NCI-H2107 (cell line): ENCODE measurements at regions not wholly inside any gene's neighbourhood (a gene's known extent, or its start where the extent isn't known, plus 50 kb on each side); places are given as distances from the start of the nearest gene placed in this dataset.
"Not testable (repeated sequence)": the region's sequence is repeated elsewhere in the genome, so short reads cannot be mapped to it uniquely, and the experiment has no call there.

Source experiments
- DNase-seq: peaks from one replicate; lab custom pipeline; 2025; lab: John Stamatoyannopoulos, UW

DNA sequence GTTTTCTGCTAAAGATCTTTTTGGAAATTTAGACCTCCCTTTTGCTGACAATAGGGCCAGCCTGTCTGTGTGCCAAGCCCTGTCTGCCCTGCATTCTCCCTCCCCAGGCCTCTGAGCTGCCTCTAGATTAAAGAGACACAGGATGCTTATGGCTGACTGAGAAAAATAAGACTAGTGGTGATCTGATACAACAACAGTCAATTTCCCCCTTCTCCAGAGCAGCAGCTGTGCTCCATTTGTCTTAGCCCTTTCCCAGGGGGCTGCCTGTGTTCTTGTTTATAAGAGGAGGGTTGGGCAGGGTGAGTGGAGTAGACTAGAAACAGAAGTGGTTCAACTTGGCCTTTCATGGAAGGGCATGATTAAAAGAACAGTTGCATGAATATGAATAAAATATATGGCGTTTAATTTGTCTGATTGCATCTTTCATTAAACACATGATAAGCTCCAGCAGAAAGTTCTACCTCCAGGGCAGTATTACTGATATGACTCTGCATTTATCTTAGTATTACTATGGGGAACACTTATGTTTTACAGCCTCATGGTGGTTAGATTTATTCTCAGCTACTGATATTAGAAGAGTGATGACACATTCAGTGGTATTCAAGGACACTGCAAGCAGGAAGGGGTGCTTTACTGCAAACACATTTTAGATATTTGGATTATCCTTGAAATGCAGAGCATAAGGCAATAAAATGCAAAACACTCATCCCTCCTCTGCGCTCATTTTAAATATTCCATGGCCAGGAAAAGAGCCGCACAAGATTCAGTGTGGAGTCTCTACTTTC, 150.2 kb upstream of the CLEC14A start:
- DNase-seq, result no peak

DNA sequence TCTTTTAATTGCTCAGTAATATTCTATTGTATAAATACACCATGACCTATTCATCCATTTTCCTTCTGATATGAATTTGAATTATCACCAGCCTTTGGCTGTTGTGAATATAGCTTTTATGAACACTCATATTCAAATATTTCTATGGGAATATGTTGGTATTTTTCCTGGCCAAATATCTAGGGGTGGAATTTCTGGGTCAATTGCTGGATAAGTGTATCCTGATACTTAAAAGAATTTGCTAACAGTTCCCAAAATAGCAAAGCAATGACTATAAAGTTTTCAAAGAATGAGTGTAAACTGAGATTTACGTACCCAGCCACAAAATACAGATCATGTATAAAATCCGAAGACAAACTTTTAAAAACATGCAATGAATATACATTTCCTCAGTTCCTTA, 148.7 kb upstream of the CLEC14A start:
- DNase-seq, result no peak

DNA sequence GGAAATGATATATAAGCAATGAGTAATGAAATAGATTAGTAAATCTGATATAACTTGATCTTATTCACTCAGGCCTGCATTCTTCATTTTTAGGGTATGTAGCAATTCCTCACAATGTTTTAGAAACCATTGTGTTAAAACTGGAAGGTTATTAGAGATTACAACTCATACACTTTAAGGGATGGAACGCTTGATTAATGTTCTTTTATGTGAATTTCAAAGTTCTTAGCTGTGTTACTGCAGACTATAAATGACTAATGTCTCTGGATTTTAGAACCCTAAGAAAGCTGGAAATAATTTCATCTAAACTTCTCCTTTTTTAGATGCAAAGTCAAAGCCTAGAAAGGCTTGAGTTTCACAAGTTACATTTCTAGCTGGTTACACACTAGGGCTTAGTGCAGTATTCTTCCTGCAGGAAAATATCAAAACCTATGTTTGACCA, 148.2 kb upstream of the CLEC14A start:
- no peak for DNase-seq

DNA sequence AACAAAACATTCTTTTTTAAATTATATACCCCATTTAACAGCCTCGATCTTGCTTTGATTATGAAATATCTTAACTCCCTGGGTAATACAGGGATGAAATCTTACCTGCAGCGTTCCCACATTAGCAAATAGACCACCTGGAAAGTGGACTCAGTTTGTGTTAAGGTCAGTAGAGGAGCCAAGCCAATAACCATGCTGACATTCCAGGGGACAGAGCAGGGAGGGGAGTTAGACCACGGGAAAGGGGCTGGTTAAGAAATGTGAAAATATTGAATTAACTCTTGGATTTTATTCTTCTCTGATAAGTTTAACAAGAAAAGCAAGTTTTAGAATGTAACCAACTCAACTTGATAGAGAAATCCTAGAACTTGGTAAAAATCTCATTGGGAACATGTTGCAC, 144.9 kb upstream of the CLEC14A start:
- no peak for DNase-seq

DNA sequence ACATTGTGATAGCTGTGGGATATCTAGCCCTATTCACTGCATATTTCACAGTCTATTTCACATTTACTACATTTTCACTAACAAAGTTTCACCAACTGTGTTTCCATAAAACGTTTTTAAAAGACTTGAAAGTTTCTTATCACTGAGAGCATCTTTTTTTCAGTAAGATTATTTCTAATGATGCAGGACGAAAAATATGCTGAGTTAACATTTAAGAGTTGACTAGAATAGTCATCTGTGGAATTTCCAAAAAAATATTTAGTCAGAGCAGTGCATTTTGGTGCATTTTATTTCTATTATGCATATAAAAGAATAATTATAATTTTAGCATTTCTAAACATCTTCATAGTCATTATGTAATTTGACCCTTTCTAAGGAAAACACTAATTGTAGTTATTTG, 143.8 kb upstream of the CLEC14A start:
- DNase-seq, result no peak

DNA sequence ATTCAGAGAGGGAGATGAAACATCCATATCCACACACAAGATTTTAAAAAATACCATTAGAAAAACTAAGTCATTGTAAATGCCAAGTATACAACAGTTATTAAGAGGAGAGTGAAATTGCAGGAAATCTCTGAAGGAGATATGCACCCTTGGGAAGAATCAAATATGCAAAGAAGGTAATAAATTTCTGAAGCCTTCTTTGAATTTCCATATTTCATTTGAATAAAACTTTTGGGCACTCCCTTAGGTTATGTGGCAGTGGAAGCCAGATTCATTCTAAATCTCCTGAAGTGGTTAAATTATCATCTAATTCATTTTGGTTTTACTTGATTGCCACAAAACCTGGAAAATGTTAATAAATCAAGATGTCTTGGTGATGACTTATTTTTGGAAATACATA, 138.9 kb upstream of the CLEC14A start:
- no peak for DNase-seq

DNA sequence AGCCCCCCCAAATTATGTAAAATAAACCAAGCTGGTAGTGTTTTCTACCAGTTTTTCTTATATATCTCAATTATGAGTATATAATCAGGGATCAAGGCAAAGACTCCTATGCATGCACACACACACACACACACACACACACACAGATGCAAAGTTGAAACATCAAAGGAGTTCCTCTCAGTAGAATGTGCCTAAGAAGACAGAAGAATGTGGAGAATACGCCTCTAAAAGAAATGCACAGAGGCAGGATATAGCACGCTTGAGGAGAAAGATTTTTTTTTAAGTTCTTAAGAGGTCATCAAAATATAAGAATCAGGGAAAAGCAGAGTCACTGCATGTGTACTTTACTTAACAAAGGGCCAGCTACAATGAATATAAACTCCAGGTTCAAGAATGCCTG, 138.2 kb upstream of the CLEC14A start:
- DNase-seq, result no peak

DNA sequence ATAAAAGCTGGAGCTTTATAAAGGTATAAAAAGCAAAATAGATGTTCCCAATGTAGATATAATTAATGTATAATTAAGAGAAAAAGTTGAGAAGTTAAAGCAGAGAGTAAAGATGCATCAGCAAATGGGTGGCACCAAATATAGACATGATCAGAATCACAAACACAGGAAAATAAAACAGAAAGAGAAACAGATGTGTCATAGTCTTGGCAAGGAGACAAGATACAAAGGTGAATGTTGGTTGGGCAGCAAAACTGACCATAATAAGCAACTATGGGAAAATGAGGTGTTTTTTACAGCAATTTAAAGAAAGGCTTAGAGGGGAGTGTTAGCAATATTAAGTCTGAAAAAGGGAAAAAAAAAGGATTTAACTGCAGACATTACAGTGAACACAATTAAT, 135.4 kb upstream of the CLEC14A start:
- no peak for DNase-seq

DNA sequence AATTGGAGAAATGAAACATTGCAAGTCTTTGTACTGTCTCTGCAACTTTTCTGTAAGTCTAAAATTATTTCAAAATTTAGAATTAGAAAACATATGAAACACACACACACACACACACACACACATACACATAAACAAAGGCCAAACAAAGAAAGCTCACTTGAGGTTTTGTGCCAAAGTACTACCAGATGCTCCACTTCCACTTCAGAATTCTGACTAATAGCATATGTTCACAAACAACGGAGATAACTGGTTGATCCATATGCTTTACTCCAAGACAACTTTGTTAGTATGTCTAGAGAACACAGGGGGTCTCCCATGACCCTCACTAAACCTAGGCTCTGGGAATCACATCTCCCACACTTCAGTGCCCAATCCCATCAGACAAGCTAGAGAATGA, 133.8 kb upstream of the CLEC14A start:
- no peak for DNase-seq

DNA sequence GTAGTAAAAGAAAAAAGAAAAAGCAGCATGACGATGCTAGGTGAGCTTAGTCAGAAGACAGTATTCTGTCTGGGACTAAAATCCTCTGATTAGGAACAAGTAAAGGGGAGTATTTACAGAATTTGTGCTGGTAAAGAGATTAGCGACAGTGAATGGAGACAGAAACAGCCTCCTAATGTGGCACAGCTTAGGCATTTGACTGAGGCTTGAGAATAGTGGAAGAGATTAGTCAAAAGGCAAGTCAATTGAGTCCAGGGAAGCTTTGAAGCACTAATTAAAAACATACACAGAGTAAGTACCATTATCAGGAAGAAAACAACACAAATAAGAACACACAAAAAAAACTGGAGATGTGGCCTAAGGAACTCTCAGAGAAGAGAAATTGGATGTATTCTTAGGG, 131.9 kb upstream of the CLEC14A start:
- DNase-seq, result no peak

DNA sequence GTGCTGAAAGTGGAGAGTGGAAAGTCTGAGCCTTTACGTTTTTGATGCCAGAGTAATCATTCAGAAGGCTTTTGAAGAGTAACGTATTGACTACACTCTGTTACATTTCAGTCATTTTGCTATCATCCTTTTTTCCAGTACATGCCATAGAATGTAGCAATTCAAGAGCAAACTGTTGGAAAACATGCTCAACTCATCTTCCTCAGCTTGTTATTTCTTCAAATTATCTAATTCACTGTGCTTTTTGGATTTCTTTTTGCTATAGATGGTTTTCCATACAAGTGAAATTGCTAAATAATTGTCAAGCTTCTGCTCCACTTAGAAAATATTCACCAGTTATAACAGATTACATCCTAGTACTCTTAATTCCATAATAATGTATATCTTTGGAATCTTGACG, 129.9 kb upstream of the CLEC14A start:
- no peak for DNase-seq

DNA sequence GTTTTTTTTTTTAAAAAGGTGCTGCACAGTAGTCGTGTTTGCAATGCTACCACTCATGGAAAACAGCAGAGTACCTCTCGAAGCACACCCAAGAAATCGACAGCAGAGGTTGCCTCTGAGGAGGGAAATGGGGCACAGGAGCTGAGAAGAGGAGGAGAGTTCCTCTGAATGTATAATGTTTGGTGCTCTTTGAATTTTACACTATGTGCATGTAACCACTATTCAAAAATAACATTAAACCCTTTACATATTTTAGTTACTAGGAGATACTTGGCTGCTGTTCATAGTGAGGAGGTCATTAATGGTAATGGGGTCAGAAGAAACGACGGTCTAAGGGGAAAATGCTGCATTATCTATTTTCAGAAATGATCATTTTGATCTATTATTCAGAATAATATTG, 129.4 kb upstream of the CLEC14A start:
- no peak for DNase-seq

DNA sequence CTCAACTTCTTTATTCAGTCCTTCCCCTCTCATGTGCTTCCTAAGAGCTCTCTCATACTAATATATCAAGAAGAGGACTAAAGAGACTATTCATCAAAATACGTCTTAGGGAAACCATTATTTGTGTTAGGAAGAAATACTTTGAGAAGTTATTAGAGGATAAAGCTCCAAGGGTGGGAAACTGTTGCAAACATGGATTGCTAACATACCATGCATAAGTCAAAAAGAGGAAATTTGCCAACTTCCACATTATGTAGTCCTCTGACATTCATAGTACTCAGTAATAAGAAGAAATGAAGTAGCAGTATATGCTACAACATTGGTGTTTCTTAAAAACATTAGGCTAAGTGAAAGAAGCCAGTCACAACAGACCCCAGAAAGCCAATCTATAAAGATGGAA, 128.8 kb upstream of the CLEC14A start:
- DNase-seq, result no peak

DNA sequence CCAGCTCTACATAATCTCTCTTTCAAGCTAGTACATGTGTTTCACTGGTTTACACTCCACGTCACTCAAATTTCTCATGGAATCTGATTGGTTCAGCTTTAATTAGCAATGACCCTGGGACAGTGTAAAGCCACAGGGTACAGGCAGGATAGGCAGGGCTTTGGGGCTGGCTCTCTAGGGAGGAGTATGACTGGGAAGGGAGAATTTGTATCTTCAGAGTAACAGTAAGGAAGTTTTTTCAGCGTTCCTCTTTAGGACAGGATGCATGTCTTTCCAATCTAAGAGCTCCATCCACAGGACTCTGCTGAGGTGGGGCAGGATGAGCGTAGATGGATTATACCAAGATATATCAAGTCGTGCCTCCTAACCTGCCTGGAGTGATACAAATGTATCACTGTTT, 112.0 kb upstream of the CLEC14A start:
- DNase-seq, result no peak

DNA sequence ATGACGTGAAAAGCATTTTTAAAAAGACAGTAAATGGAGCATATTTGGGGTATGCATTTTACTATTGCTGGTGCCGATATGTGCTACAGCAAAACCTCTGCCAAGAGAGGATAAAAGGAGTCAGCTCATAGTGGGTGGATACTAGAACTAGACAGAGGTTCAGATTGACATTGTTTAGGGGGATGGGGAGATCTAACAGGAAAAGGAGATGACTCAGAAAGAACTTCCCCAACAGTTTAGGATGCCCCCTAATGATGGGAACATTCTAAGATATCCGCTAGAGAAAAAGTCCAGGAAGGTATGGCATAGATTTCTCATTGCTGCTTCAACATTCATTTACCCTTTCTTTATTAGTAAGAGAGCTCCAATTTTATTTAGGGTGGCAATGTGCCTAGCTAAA, 110.5 kb upstream of the CLEC14A start:
- DNase-seq, result no peak

DNA sequence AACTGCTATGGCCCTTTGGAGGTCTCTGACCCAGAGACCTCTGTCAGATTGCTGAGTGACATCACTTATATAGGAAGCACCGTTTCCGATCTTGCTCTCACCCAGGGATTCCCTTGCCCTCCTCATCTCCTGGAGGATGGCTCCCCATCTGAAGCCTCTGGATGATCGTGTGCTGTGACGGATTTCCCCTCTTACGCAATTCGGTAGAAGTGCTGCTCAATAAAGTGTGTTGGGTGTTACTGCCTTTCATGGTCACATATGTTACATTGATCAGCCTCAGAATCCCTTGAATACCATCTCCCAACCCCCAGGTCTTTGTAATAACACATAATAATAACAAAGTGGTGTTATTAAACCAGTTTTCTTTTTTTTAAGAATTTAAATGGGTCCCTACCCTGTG, 107.3 kb upstream of the CLEC14A start:
- DNase-seq, result no peak

DNA sequence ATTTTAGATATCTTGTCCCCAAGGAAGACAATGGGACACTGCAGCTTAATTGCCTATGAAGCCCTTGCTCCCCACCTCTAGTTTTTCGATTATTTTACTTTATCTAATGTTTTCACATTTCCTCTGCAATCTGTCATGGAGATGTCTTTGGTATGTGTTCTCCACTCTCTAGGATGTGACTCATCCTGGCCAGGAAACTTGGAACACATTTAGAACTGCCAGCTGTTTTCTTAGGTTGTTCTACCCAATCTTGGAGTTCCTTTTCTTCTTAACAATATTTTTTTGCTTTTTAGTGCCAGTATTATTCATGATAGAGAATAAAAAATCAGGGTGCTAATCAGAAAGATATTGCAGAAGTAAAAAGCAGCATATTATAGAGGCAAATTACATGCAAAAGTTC, 101.7 kb upstream of the CLEC14A start:
- DNase-seq, result no peak

DNA sequence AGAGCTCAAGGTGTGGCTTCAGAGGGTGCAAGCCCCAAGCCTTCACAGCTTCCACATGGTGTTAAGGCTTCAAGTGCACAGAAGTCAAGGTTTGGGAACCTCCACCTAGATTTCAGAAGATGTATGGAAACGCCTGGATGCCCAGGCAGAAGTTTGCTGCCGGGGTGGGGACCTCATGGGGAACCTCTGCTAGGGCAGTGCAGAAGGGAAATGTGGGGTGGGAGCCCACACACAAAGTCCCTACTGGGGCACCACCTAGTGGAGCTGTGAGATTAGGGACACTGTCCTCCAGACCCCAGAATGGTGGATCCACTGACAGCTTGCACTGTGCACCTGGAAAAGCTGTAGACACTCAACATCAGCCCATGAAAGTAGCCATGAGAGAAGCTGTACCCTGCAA, 99.6 kb upstream of the CLEC14A start:
- DNase-seq, result not testable (repeated sequence)

DNA sequence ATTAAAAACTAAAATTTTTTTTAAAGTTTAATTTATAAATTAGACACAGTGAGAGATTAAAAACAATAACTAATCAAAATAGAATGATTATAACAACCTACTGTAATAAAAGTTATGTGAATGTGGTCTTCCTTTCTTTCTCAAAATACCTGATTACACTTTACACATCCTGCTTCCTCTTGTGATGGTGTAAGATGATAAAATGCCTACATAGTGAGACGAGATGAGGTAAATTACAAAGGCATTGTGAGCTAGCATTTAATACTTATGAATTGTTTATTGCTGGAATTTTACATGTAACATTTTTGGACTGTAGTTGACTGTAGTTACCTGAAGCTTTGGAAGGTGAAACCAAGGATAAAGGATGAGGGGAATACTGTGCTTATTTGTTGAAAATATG, 94.2 kb upstream of the CLEC14A start:
- no peak for DNase-seq

DNA sequence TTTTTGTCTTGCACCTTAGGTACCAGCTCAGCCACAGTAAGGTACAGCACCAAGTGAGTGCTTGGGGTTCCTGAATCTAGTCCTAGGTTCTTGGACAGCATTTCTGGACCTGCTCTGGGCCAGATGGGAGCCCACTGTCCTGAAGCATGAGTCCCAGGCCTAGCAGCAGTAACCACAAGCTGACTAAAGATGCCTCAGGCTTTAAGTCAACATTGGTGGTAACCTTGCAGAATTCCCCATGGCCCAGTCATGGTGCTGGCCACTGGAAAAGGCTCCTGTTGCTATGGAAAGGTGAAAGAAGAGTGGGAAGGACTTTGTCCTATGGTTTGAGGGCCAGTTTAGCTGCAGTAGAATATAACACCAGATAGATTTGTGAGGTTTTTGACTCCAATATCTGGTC, 86.9 kb upstream of the CLEC14A start:
- DNase-seq, result no peak

DNA sequence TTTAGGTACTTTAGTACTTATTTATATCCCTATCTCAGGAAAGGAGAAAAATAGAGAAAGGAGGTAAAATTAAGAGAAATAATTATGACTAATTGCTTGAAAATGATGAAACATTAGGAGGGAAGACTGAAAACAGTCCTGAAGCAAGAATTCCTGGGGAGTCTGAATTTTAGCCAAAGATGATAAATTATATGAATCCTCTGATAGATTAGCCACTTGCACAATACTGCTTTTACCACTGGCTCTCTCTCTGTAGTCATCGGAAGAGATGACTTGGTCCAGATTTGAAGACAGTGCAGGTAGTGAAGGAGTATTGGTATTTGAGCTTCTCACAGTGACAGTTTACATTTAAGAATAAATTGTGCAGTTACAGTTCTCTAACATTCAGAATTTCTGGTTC, 83.8 kb upstream of the CLEC14A start:
- DNase-seq, result no peak

DNA sequence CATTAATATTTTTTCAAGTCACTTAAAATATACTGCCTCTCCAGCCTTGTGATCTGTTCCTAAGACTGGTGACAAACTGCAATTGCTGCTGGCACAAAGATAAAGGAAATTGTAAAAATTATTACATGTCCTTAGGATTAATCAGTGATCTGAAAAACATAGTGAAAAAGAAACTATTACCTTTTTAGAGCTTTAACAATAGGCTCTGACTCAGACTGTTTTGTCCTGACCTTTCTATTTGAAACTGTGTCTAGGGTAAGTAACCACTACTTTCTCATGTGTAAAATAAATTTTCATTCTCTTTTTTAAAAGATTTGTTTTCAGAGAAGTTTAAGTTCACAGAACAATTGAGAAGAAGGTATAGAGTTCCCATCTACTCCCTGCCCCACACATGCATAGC, 80.4 kb upstream of the CLEC14A start:
- DNase-seq, result no peak

DNA sequence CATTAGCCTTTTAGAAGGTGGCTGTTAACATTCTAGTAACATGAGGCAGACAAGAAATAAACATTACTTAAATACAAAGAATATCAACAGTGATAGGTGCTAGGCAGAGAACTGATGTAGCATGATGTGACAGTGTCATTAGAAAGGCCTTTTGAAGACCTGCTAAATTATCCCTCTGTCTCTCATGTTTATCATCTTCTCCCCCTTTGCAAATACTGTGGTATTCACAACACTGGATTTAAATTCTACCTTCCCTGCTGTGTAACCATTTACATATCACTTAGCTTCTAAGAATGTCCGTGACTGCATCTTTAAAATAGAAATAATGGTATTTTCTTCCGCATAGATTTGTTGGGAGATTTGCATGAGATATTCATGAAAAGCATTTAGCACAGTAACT, 74.4 kb upstream of the CLEC14A start:
- no peak for DNase-seq

DNA sequence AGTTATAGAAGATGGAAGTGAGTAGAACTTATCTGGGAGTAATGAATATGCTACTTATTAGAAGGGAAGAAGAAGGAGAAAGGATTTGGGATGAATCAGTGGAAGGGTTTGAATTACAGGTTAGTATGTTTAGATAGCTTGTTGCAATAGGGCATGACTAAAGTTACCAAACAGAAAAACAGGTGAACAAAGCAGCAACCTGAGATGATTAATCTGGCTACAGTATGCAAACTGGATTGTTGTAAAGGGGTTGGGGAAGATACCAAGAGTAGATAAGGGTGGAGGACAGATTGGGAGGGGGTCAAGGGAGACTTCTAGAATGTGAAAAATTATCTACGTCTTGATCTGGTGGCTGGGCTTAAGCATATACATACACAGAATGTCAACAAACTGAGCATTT, 73.4 kb upstream of the CLEC14A start:
- DNase-seq, result no peak

DNA sequence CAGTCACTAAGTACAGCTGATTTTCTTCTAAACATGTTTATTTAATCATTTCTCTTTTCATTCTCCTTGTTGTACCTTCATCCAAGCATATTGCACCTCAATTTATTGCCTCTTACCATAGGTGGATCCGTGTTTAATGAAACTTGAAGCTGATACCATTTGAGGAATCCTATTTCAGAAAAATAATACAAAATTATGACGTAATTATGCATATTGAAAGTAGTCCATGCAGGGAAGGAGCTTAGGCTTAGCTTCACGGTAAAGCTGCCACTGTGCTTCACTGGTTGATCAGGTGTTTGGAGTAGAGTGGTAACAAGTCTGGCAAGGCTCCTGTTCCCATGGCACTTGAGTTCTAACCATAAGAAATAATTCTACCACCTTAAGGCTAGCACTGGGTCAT, 61.0 kb upstream of the CLEC14A start:
- no peak for DNase-seq
